ENCODE measurements at regions not wholly inside any gene's neighbourhood (a gene's known extent, or its start where the extent isn't known, plus 50 kb on each side); places are given as distances from the start of the nearest gene placed in this dataset.

DNA sequence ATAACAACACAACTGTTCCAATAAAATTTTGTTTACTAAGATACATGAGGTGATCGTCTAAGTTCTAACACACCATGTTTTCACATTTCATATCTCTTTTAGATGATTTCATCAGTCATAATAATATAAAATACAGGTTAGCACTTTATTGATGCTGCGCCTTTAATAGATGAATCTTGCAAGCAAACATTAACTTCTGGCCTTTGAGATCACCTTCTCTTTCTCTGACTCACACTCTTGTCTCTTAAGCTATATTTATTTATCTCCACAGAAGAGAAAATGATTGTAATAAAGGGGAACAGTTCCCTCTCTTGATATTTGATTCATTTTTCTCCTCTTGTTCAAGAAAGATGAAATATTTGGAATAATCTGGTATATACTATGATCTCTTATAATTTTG is 603.3 kb upstream of the POU3F3 start:
- H3K27me3 ChIP-seq = no peaks in the 10 kb centered on the region
- H3K4me3 ChIP-seq = no peak overlapping the region
- no peaks in the 10 kb centered on the region for H3K4me1 Mint-ChIP-seq
- no peaks in the 10 kb centered on the region for H3K36me3 ChIP-seq
- H3K79me2 ChIP-seq (ENCODE audit: low read depth) = no peaks in the 10 kb centered on the region
- no peaks in the 10 kb centered on the region for H3K9me3 ChIP-seq (ENCODE audit: low read depth)
- no peak overlapping the region for H3K4me3 Mint-ChIP-seq
- H3K4me2 ChIP-seq = no peak overlapping the region
- no peaks in the 10 kb centered on the region for H3F3A ChIP-seq (ENCODE audit: low read depth)
- no peak overlapping the region for H3K27ac ChIP-seq
- TF ChIP-seq, protein P1, sequence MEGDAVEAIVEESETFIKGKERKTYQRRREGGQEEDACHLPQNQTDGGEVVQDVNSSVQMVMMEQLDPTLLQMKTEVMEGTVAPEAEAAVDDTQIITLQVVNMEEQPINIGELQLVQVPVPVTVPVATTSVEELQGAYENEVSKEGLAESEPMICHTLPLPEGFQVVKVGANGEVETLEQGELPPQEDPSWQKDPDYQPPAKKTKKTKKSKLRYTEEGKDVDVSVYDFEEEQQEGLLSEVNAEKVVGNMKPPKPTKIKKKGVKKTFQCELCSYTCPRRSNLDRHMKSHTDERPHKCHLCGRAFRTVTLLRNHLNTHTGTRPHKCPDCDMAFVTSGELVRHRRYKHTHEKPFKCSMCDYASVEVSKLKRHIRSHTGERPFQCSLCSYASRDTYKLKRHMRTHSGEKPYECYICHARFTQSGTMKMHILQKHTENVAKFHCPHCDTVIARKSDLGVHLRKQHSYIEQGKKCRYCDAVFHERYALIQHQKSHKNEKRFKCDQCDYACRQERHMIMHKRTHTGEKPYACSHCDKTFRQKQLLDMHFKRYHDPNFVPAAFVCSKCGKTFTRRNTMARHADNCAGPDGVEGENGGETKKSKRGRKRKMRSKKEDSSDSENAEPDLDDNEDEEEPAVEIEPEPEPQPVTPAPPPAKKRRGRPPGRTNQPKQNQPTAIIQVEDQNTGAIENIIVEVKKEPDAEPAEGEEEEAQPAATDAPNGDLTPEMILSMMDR (IDR thresholded peaks at IDR 0.05) = no peak
- no peak for TF ChIP-seq EZH2phosphoT487 (IDR thresholded peaks at IDR 0.05)
- TF ChIP-seq EZH2 (IDR thresholded peaks at IDR 0.05) = no peak
- peaks cover 13% of the 10 kb centered on the region for H3K9me3 Mint-ChIP-seq
- no peak overlapping the region for H3K9ac ChIP-seq
- no peak overlapping the region for H3K27ac Mint-ChIP-seq
- no peaks in the 10 kb centered on the region for H3K4me1 ChIP-seq
- no peak for DNase-seq (ENCODE audit: low spot score)
- no peak overlapping the region for H2AFZ ChIP-seq (replicated peaks)
- H3K27me3 Mint-ChIP-seq (ENCODE audit: insufficient read depth, low read depth) = no peaks in the 10 kb centered on the region
- no peaks in the 10 kb centered on the region for H4K20me1 ChIP-seq (ENCODE audit: low read depth)
- peaks cover 3% of the 10 kb centered on the region for H3K36me3 Mint-ChIP-seq

DNA sequence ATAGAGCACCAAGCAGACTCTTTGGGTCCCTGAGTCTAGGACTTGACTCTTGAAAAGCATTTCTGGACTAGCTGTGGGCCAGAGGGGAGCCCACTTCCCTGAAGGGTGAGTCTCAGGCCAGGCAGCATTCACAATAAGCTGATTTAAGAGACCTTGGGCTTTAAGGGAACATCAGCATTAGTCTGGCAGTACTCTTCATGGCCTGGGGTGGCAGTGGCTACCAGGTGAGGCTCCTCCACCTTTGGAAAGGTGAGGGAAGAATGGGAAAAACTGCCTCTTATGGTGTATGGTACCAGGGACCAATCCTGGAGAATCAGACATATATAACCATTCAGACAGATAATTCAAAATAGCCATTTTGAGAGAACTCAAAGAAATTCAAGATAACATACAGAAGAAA is 599.9 kb upstream of the POU3F3 start:
- Histone ChIP-seq H4K20me1 (ENCODE audit: low read depth) (no peaks in the 10 kb centered on the region), H3F3A (ENCODE audit: low read depth) (no peaks in the 10 kb centered on the region), H2AFZ (replicated peaks) (no peak overlapping the region), H3K27me3 (no peaks in the 10 kb centered on the region), H3K9me3 (ENCODE audit: low read depth) (peaks cover 6% of the 10 kb centered on the region), H3K27ac (no peak overlapping the region), H3K79me2 (ENCODE audit: low read depth) (no peaks in the 10 kb centered on the region), H3K4me3 (no peak overlapping the region), H3K4me2 (no peak overlapping the region), H3K4me1 (no peaks in the 10 kb centered on the region), H3K9ac (no peak overlapping the region), H3K36me3 (no peaks in the 10 kb centered on the region)
- no peak overlapping the region for H3K4me3 Mint-ChIP-seq
- DNase-seq (ENCODE audit: low spot score) = no peak
- peaks cover 3% of the 10 kb centered on the region for H3K36me3 Mint-ChIP-seq
- no peak overlapping the region for H3K27ac Mint-ChIP-seq
- TF ChIP-seq, protein P1 (IDR thresholded peaks at IDR 0.05) = no peak
- TF ChIP-seq EZH2phosphoT487 (IDR thresholded peaks at IDR 0.05) (no peak), EZH2 (IDR thresholded peaks at IDR 0.05) (no peak)
- H3K4me1 Mint-ChIP-seq = no peaks in the 10 kb centered on the region
- peaks cover 28% of the 10 kb centered on the region for H3K9me3 Mint-ChIP-seq
- H3K27me3 Mint-ChIP-seq (ENCODE audit: insufficient read depth, low read depth) = no peaks in the 10 kb centered on the region

DNA sequence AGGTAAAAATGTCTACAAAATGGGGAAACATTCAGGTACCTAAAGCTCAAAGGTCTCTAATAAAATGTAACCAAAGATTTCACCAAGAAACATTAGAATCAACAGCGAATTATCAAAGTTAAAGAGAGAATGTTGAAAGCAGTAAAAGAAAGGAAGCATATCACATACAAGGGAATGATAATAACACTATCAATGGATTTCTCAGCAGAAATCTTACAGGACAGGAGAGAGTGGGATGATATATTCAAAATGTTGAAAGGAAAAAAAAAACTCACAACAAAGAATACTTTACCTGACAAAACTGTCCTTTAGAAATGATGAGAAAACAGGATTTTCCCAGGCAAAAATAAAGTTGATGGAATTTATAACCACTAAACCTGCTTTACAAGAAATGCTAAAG is 591.2 kb upstream of the POU3F3 start:
- Mint-ChIP-seq H3K36me3 (peaks cover 9% of the 10 kb centered on the region), H3K4me3 (no peak overlapping the region), H3K27me3 (ENCODE audit: insufficient read depth, low read depth) (peaks cover 3% of the 10 kb centered on the region), H3K27ac (no peak overlapping the region), H3K4me1 (no peaks in the 10 kb centered on the region), H3K9me3 (peaks cover 59% of the 10 kb centered on the region)
- Histone ChIP-seq H3K4me1 (no peaks in the 10 kb centered on the region), H3K4me2 (no peak overlapping the region), H3K27me3 (no peaks in the 10 kb centered on the region), H3K27ac (no peak overlapping the region), H3K4me3 (no peak overlapping the region), H3K9ac (no peak overlapping the region), H3K79me2 (ENCODE audit: low read depth) (no peaks in the 10 kb centered on the region), H3K36me3 (peaks cover 12% of the 10 kb centered on the region), H3F3A (ENCODE audit: low read depth) (no peaks in the 10 kb centered on the region), H3K9me3 (ENCODE audit: low read depth) (peaks cover 21% of the 10 kb centered on the region), H2AFZ (replicated peaks) (no peak overlapping the region), H4K20me1 (ENCODE audit: low read depth) (no peaks in the 10 kb centered on the region)
- TF ChIP-seq EZH2 (IDR thresholded peaks at IDR 0.05) (no peak), EZH2phosphoT487 (IDR thresholded peaks at IDR 0.05) (no peak)
- TF ChIP-seq, protein P1 (IDR thresholded peaks at IDR 0.05) = no peak
- no peak for DNase-seq (ENCODE audit: low spot score)

All from neural progenitor cell (in vitro differentiated cells).